ENCODE measurements at regions not wholly inside any gene's neighbourhood (a gene's known extent, or its start where the extent isn't known, plus 50 kb on each side); places are given as distances from the start of the nearest gene placed in this dataset.

- TF ChIP-seq CTCF (IDR thresholded peaks at IDR 0.05) (no peak), POLR2A (IDR thresholded peaks at IDR 0.05) (no peak)
These were observed 159.5 kb upstream of the IL12B start for GRCh38 chr5:159489779-159490178.
